Middle frontal gyrus (tissue), 1 donor: ENCODE measurements at regions not wholly inside any gene's neighbourhood (a gene's known extent, or its start where the extent isn't known, plus 50 kb on each side); places are given as distances from the start of the nearest gene placed in this dataset.
"Not testable (repeated sequence)": the region's sequence is repeated elsewhere in the genome, so short reads cannot be mapped to it uniquely, and the experiment has no call there.

ENCODE experiments used
- DNase-seq: peaks from one replicate; pipeline ENCODE4 v3.0.0-alpha.2; 2015; ENCODE audit warnings: low spot score; ENCODE audit errors: extremely low spot score

GRCh38 chr9:7626571-7627029 is 173.0 kb downstream of the DMAC1 start:
- DNase-seq: not testable (repeated sequence)

GRCh38 chr9:7622481-7622880 is 177.1 kb downstream of the DMAC1 start:
- DNase-seq: no peak

GRCh38 chr9:7615344-7615743 is 184.2 kb downstream of the DMAC1 start:
- DNase-seq: no peak

GRCh38 chr9:7613931-7614330 is 185.6 kb downstream of the DMAC1 start:
- no peak for DNase-seq

GRCh38 chr9:7608261-7608660 is 191.3 kb downstream of the DMAC1 start:
- no peak for DNase-seq

- DNase-seq: no peak
Measured at GRCh38 chr9:7607421-7607820, 192.2 kb downstream of the DMAC1 start.

- DNase-seq: no peak
Measured at GRCh38 chr9:7606591-7606990, 193.0 kb downstream of the DMAC1 start.

- DNase-seq: no peak
Measured at GRCh38 chr9:7601739-7602138, 197.8 kb downstream of the DMAC1 start.

GRCh38 chr9:7597716-7598115 is 201.9 kb downstream of the DMAC1 start:
- no peak for DNase-seq

- no peak for DNase-seq
Measured at GRCh38 chr9:7592321-7593316, 207.0 kb downstream of the DMAC1 start.

GRCh38 chr9:7591501-7591900 is 208.1 kb downstream of the DMAC1 start:
- no peak for DNase-seq

GRCh38 chr9:7580568-7580967 is 219.0 kb downstream of the DMAC1 start:
- DNase-seq: no peak

GRCh38 chr9:7579351-7579750 is 220.2 kb downstream of the DMAC1 start:
- no peak for DNase-seq

GRCh38 chr9:7578951-7579350 is 220.6 kb downstream of the DMAC1 start:
- no peak for DNase-seq

- no peak for DNase-seq
Measured at GRCh38 chr9:7570107-7570720, 229.4 kb downstream of the DMAC1 start.

- no peak for DNase-seq
Measured at GRCh38 chr9:7567687-7568086, 231.9 kb downstream of the DMAC1 start.

- no peak for DNase-seq
Measured at GRCh38 chr9:7561527-7562080, 238.0 kb downstream of the DMAC1 start.

- no peak for DNase-seq
Measured at GRCh38 chr9:7560669-7561305, 238.8 kb downstream of the DMAC1 start.

GRCh38 chr9:7554699-7555098 is 244.9 kb downstream of the DMAC1 start:
- DNase-seq: no peak

GRCh38 chr9:7552706-7553105 is 246.9 kb downstream of the DMAC1 start:
- DNase-seq: not testable (repeated sequence)

GRCh38 chr9:7549249-7549648 is 250.3 kb downstream of the DMAC1 start:
- no peak for DNase-seq

GRCh38 chr9:7546261-7546660 is 253.3 kb downstream of the DMAC1 start:
- DNase-seq: no peak
